H9 (cell line): ENCODE measurements at regions not wholly inside any gene's neighbourhood (a gene's known extent, or its start where the extent isn't known, plus 50 kb on each side); places are given as distances from the start of the nearest gene placed in this dataset.

ENCODE experiments used
- DNase-seq: peaks from one replicate; pipeline ENCODE4 v3.0.0-alpha.2; 2017
- H2AFZ ChIP-seq: one replicate; pipeline ENCODE4 v1.6.1; 2013; ENCODE audit warnings: mild to moderate bottlenecking, low read length, control low read depth, moderate library complexity
- H2AK5ac ChIP-seq: 2 replicates; pipeline ENCODE4 v1.6.1; 2013; ENCODE audit warnings: low read length, control low read depth, mixed read lengths; ENCODE audit not compliant: insufficient read length
- H2BK120ac ChIP-seq: one replicate; pipeline ENCODE4 v1.6.1; 2013; ENCODE audit warnings: low read depth, mild to moderate bottlenecking, low read length, control low read depth, inconsistent platforms; ENCODE audit not compliant: poor library complexity, severe bottlenecking
- H2BK12ac ChIP-seq: 2 replicates; pipeline ENCODE4 v1.6.1; 2013; ENCODE audit warnings: low read length, control low read depth, mixed read lengths, low read depth; ENCODE audit not compliant: insufficient read length
- H2BK15ac ChIP-seq: 2 replicates; pipeline ENCODE4 v1.6.1; 2013; ENCODE audit warnings: low read depth, low read length, control low read depth
- H2BK20ac ChIP-seq: one replicate; pipeline ENCODE4 v1.6.1; 2013; ENCODE audit warnings: low read depth, mild to moderate bottlenecking, low read length, control low read depth, inconsistent platforms; ENCODE audit not compliant: poor library complexity, severe bottlenecking
- H2BK5ac ChIP-seq: 2 replicates; pipeline ENCODE4 v1.6.1; 2013; ENCODE audit warnings: low read length, control low read depth, mixed read lengths; ENCODE audit not compliant: insufficient read length
- H3K14ac ChIP-seq: 2 replicates; pipeline ENCODE4 v1.6.1; 2013; ENCODE audit warnings: low read length, control low read depth; ENCODE audit not compliant: insufficient read depth
- H3K18ac ChIP-seq: 2 replicates; pipeline ENCODE4 v1.6.1; 2013; ENCODE audit warnings: low read depth, mild to moderate bottlenecking, mixed read lengths, low read length, control low read depth; ENCODE audit not compliant: insufficient read length
- H3K23ac ChIP-seq: 2 replicates; pipeline ENCODE4 v1.6.1; 2013; ENCODE audit warnings: low read length, control low read depth, mixed read lengths, low read depth; ENCODE audit not compliant: insufficient read length
- H3K23me2 ChIP-seq: 2 replicates; pipeline ENCODE4 v1.6.1; 2013; ENCODE audit warnings: low read depth, mild to moderate bottlenecking, mixed read lengths, low read length, control low read depth; ENCODE audit not compliant: insufficient read length, poor library complexity, severe bottlenecking
- H3K27ac ChIP-seq: 2 replicates; pipeline ENCODE4 v1.5.1; 2013; ENCODE audit warnings: low read length, control low read depth, mixed read lengths, low read depth; ENCODE audit not compliant: insufficient read length
- H3K27me3 ChIP-seq: 2 replicates; pipeline ENCODE4 v1.6.1; 2013; ENCODE audit warnings: low read length, control low read depth, inconsistent platforms; ENCODE audit not compliant: insufficient read depth
- H3K4ac ChIP-seq: 2 replicates; pipeline ENCODE4 v1.6.1; 2013; ENCODE audit warnings: low read depth, mild to moderate bottlenecking, control low read depth, inconsistent platforms, low read length, moderate library complexity
- H3K4me1 ChIP-seq: 2 replicates; pipeline ENCODE4 v1.6.1; 2013; ENCODE audit warnings: low read length, control low read depth, inconsistent platforms; ENCODE audit not compliant: insufficient read depth
- H3K4me2 ChIP-seq: 2 replicates; pipeline ENCODE4 v1.6.1; 2013; ENCODE audit warnings: low read length, control low read depth, mixed read lengths; ENCODE audit not compliant: insufficient read length, insufficient read depth
- H3K56ac ChIP-seq: 2 replicates; pipeline ENCODE4 v1.6.1; 2013; ENCODE audit warnings: low read depth, mild to moderate bottlenecking, mixed read lengths, low read length, control low read depth; ENCODE audit not compliant: insufficient read length
- H3K79me1 ChIP-seq: 2 replicates; pipeline ENCODE4 v1.6.1; 2013; ENCODE audit warnings: low read depth, mild to moderate bottlenecking, moderate library complexity, low read length, control low read depth, inconsistent platforms; ENCODE audit not compliant: insufficient read depth, poor library complexity, severe bottlenecking
- H3K79me2 ChIP-seq: 2 replicates; pipeline ENCODE4 v1.6.1; 2013; ENCODE audit warnings: low read length, control low read depth, inconsistent platforms; ENCODE audit not compliant: insufficient read depth
- H3K9ac ChIP-seq: 2 replicates; pipeline ENCODE4 v1.6.1; 2013; ENCODE audit warnings: low read length, control low read depth, mixed read lengths; ENCODE audit not compliant: insufficient read length; ENCODE audit errors: extremely low read depth
- H3K9me3 ChIP-seq: one replicate; pipeline ENCODE4 v1.6.1; 2013; ENCODE audit warnings: low read depth, low read length, inconsistent platforms; ENCODE audit not compliant: control insufficient read depth
- H3T11ph ChIP-seq: one replicate; pipeline ENCODE4 v1.6.1; 2013; ENCODE audit warnings: mild to moderate bottlenecking, low read length, control low read depth, inconsistent platforms
- H4K20me1 ChIP-seq: one replicate; pipeline ENCODE4 v1.6.1; 2013; ENCODE audit not compliant: control insufficient read depth, insufficient read length, insufficient read depth
- H4K5ac ChIP-seq: 2 replicates; pipeline ENCODE4 v1.6.1; 2013; ENCODE audit warnings: low read depth, mild to moderate bottlenecking, mixed read lengths, low read length, control low read depth; ENCODE audit not compliant: insufficient read length
- H4K8ac ChIP-seq: replicated peaks from 2 replicates; pipeline ENCODE4 v1.6.1; 2013; ENCODE audit warnings: low read length, control low read depth, mixed read lengths, low read depth; ENCODE audit not compliant: insufficient read length
- H4K91ac ChIP-seq: 2 replicates; pipeline ENCODE4 v1.6.1; 2013; ENCODE audit warnings: low read depth, mild to moderate bottlenecking, moderate library complexity, mixed read lengths, low read length, control low read depth; ENCODE audit not compliant: insufficient read length
- H3K27ac Mint-ChIP-seq, 3 experiments: 2 replicates in 2 of 3; 3 replicates in 1 of 3; pipeline ENCODE4 v1.8.0; 2020 to 2021; ENCODE audit warnings: mixed read lengths in 3 of 3, mild to moderate bottlenecking in 1 of 3, moderate library complexity in 1 of 3
- H3K27me3 Mint-ChIP-seq: 2 replicates; pipeline ENCODE4 v1.8.0; 2021; ENCODE audit warnings: low read depth, mild to moderate bottlenecking, moderate library complexity, mixed read lengths
- H3K36me3 Mint-ChIP-seq, 3 experiments: 2 replicates in 2 of 3; 3 replicates in 1 of 3; pipeline ENCODE4 v1.8.0; 2020 to 2021; ENCODE audit warnings: low read depth in 3 of 3, mixed read lengths in 3 of 3; ENCODE audit not compliant: insufficient read depth in 1 of 3
- H3K4me1 Mint-ChIP-seq, 2 experiments: 2 replicates each; pipeline ENCODE4 v1.8.0; 2020; ENCODE audit warnings: mixed read lengths in 2 of 2
- H3K4me3 Mint-ChIP-seq, 2 experiments: 2 replicates in 1 of 2; 3 replicates in 1 of 2; pipeline ENCODE4 v1.8.0; 2020 to 2021; ENCODE audit warnings: mild to moderate bottlenecking in 2 of 2, mixed read lengths in 2 of 2, moderate library complexity in 1 of 2
- H3K9me3 Mint-ChIP-seq, 2 experiments: 2 replicates in 1 of 2; 3 replicates in 1 of 2; pipeline ENCODE4 v1.8.0; 2020; ENCODE audit warnings: mild to moderate bottlenecking in 2 of 2, mixed read lengths in 2 of 2, moderate library complexity in 1 of 2
- WGBS: extraction: QIAGEN DNeasy Blood & Tissue Kit; methylation state at CpG from one replicate; pipeline ENCODE4 v1.1.7; 2013; ENCODE audit warnings: missing lambda C conversion rate, low lambda C conversion rate, mixed read lengths; ENCODE audit not compliant: insufficient read length; ENCODE audit errors: extremely low coverage; 5-methylcytosine and 5-hydroxymethylcytosine counted together
- TF ChIP-seq, protein P1 (sequence below): fragments of 200-600 bp; sonication (generic); conservative IDR thresholded peaks from 3 replicates; pipeline ENCODE4 v1.8.0; 2021; ENCODE audit warnings: antibody characterized with exemption, mild to moderate bottlenecking

DNA sequence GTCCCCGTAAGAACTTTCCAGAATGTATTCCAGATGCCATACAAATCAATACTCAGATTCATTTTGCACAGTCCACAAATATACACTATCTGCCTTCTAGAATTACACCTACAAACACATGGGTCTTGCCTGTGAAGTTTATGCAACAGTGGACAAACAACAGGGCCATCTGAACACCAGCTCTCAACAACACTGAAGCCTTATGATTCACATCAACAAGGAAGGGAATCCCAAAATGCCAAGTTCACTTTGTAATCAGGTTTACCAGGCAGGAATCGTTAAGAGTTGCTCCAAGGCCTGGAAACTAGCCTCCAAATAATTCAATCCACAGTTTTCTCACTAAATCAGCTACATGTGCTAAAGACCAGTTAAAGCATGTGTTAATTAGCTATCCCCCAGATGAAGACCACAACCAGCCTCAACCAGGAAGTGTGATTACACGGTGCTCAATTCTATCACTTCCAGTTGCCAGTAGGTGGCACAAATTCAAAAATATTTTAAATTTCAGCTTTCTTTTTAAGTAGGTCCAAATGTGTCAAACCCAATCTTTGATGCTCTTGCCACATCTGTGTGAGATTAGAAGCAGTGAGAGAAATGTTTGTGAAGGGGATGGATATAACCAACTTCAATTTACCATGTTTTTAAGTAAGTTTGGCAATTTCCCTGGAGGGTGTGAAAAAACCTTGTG lies 139.1 kb upstream of the BDNF start:
- WGBS, result no CpG with 5 or more reads among the region's 3 CpGs
- Mint-ChIP-seq H3K27ac (no peak overlapping the region), H3K4me1 (no peaks in the 10 kb centered on the region), H3K4me3 (no peak overlapping the region), H3K27me3 (no peaks in the 10 kb centered on the region; the same call in 1 of the 2 replicates), H3K9me3 (no peaks in the 10 kb centered on the region), H3K36me3 (no peaks in the 10 kb centered on the region)
- Histone ChIP-seq H2BK12ac (no peak overlapping the region), H3K4me2 (no peak overlapping the region), H3K4ac (no peak overlapping the region), H4K5ac (no peak overlapping the region), H3K23ac (no peak overlapping the region), H3K27ac (no peak overlapping the region), H2BK5ac (no peak overlapping the region), H2BK15ac (no peak overlapping the region), H4K91ac (no peak overlapping the region), H3K4me1 (no peaks in the 10 kb centered on the region), H2AFZ (no peak overlapping the region), H3K79me2 (no peaks in the 10 kb centered on the region), H3K79me1 (no peaks in the 10 kb centered on the region), H3K56ac (no peak overlapping the region), H3K27me3 (no peaks in the 10 kb centered on the region), H2BK120ac (no peak overlapping the region), H4K20me1 (no peaks in the 10 kb centered on the region), H2AK5ac (no peak overlapping the region), H3K9me3 (no peaks in the 10 kb centered on the region), H3K18ac (no peak overlapping the region), H2BK20ac (no peak overlapping the region), H3K9ac (no peak overlapping the region), H4K8ac (no peak overlapping the region), H3K23me2 (no peaks in the 10 kb centered on the region), H3K14ac (no peak overlapping the region), H3T11ph (no peak overlapping the region)
- TF ChIP-seq, protein P1, sequence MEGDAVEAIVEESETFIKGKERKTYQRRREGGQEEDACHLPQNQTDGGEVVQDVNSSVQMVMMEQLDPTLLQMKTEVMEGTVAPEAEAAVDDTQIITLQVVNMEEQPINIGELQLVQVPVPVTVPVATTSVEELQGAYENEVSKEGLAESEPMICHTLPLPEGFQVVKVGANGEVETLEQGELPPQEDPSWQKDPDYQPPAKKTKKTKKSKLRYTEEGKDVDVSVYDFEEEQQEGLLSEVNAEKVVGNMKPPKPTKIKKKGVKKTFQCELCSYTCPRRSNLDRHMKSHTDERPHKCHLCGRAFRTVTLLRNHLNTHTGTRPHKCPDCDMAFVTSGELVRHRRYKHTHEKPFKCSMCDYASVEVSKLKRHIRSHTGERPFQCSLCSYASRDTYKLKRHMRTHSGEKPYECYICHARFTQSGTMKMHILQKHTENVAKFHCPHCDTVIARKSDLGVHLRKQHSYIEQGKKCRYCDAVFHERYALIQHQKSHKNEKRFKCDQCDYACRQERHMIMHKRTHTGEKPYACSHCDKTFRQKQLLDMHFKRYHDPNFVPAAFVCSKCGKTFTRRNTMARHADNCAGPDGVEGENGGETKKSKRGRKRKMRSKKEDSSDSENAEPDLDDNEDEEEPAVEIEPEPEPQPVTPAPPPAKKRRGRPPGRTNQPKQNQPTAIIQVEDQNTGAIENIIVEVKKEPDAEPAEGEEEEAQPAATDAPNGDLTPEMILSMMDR, result peak; percentile 52
- no peak for DNase-seq
